HL-60 (cell line): ENCODE measurements at regions not wholly inside any gene's neighbourhood (a gene's known extent, or its start where the extent isn't known, plus 50 kb on each side); places are given as distances from the start of the nearest gene placed in this dataset.

Experiments
- GABPA ChIP-seq: IDR thresholded peaks from 2 replicates; pipeline ENCODE4 v1.6.1; 2012; ENCODE audit warnings: low read depth
- POLR2AphosphoS5 ChIP-seq: IDR thresholded peaks from 2 replicates; pipeline ENCODE4 v1.6.1; 2012; ENCODE audit warnings: low read depth
- SPI1 ChIP-seq: IDR thresholded peaks from 2 replicates; pipeline ENCODE4 v1.6.1; 2012; ENCODE audit warnings: low read depth, mild to moderate bottlenecking, borderline replicate concordance
- TF ChIP-seq, protein P1 (sequence below): IDR thresholded peaks from one replicate; pipeline ENCODE4 v1.5.1; 2011; ENCODE audit warnings: low read length, control low read depth, inconsistent platforms; ENCODE audit not compliant: insufficient read depth
- TF ChIP-seq, protein P2 (sequence below): IDR thresholded peaks from 2 replicates; pipeline ENCODE4 v1.6.1; 2012; ENCODE audit warnings: low read depth; ENCODE audit not compliant: insufficient replicate concordance

DNA sequence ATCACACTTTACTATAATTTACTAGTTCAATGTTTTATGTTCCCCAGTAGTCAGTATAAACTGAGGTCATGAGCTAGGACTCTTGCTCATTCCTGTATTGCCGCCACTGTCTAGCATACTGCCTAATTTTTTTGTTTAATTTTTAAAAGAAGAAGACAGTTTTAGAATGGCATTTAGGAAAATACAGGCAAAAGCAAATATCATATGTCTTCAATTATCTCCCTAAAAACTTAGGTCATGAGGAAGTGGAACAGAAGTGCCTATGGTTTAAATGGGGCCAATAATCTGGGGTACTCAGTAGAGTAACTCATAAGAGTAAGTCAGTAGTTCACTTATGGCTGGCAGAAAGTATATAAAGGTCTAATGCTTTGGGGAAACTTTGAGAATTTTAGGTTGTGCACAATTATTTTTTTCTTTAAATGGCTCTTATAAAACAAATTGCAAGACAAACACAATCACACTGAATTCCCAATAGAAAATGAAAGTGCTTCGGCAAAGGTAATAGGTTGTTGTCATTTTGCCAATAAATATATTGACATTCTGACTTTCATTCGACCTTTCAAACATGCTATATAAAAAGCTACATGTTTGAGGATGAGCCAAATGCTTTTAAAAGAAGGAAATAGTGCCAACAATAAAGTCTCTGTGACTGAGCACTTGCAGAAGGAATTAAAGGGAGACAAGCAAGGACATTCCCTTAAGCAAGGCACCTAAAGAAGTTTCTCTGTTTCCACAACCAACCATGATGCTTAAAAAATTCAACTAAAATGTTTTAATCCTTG lies 390.1 kb downstream of the PDGFC start:
- TF ChIP-seq, protein P1, sequence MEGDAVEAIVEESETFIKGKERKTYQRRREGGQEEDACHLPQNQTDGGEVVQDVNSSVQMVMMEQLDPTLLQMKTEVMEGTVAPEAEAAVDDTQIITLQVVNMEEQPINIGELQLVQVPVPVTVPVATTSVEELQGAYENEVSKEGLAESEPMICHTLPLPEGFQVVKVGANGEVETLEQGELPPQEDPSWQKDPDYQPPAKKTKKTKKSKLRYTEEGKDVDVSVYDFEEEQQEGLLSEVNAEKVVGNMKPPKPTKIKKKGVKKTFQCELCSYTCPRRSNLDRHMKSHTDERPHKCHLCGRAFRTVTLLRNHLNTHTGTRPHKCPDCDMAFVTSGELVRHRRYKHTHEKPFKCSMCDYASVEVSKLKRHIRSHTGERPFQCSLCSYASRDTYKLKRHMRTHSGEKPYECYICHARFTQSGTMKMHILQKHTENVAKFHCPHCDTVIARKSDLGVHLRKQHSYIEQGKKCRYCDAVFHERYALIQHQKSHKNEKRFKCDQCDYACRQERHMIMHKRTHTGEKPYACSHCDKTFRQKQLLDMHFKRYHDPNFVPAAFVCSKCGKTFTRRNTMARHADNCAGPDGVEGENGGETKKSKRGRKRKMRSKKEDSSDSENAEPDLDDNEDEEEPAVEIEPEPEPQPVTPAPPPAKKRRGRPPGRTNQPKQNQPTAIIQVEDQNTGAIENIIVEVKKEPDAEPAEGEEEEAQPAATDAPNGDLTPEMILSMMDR: no peak
- TF ChIP-seq POLR2AphosphoS5 (no peak), GABPA (no peak), SPI1 (no peak)
- TF ChIP-seq, protein P2, sequence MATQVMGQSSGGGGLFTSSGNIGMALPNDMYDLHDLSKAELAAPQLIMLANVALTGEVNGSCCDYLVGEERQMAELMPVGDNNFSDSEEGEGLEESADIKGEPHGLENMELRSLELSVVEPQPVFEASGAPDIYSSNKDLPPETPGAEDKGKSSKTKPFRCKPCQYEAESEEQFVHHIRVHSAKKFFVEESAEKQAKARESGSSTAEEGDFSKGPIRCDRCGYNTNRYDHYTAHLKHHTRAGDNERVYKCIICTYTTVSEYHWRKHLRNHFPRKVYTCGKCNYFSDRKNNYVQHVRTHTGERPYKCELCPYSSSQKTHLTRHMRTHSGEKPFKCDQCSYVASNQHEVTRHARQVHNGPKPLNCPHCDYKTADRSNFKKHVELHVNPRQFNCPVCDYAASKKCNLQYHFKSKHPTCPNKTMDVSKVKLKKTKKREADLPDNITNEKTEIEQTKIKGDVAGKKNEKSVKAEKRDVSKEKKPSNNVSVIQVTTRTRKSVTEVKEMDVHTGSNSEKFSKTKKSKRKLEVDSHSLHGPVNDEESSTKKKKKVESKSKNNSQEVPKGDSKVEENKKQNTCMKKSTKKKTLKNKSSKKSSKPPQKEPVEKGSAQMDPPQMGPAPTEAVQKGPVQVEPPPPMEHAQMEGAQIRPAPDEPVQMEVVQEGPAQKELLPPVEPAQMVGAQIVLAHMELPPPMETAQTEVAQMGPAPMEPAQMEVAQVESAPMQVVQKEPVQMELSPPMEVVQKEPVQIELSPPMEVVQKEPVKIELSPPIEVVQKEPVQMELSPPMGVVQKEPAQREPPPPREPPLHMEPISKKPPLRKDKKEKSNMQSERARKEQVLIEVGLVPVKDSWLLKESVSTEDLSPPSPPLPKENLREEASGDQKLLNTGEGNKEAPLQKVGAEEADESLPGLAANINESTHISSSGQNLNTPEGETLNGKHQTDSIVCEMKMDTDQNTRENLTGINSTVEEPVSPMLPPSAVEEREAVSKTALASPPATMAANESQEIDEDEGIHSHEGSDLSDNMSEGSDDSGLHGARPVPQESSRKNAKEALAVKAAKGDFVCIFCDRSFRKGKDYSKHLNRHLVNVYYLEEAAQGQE: no peak
